SK-N-SH treated with all-trans-retinoic acid at 6 μM for 48 hours (cell line): ENCODE measurements at regions not wholly inside any gene's neighbourhood (a gene's known extent, or its start where the extent isn't known, plus 50 kb on each side); places are given as distances from the start of the nearest gene placed in this dataset.

ENCODE experiments used
- ATAC-seq: fragments of 200-7000 bp; cut with Tn5 transposase; 3 replicates; pipeline ENCODE4 v1.9.1; 2020; ENCODE audit warnings: mild to moderate bottlenecking, moderate library complexity
- ARNTL ChIP-seq: fragments of 450-650 bp; formaldehyde crosslinking; IDR thresholded peaks from 2 replicates; pipeline ENCODE4 v1.5.0; 2020; ENCODE audit warnings: low read depth, mild to moderate bottlenecking, moderate library complexity, borderline replicate concordance
- BACH2 ChIP-seq: fragments of 250-450 bp; sonication (Bioruptor Pico); IDR thresholded peaks from 2 replicates; pipeline ENCODE4 v1.9.0; 2021; ENCODE audit warnings: mild to moderate bottlenecking, borderline replicate concordance
- CREB5 ChIP-seq: fragments of 250-450 bp; sonication (Bioruptor Pico); IDR thresholded peaks from 2 replicates; pipeline ENCODE4 v1.5.1; 2020; ENCODE audit warnings: low read depth, mild to moderate bottlenecking, moderate library complexity
- CSDC2 ChIP-seq: fragments of 250-450 bp; sonication (Bioruptor Pico); IDR thresholded peaks from 2 replicates; pipeline ENCODE4 v1.5.0; 2020; ENCODE audit warnings: mild to moderate bottlenecking, moderate library complexity
- CSRNP3 ChIP-seq: fragments of 250-450 bp; sonication (Bioruptor Pico); IDR thresholded peaks from 2 replicates; pipeline ENCODE4 v1.5.1; 2021; ENCODE audit warnings: mild to moderate bottlenecking, moderate library complexity
- ISL1 ChIP-seq: fragments of 250-450 bp; sonication (Bioruptor Pico); IDR thresholded peaks from 2 replicates; pipeline ENCODE4 v2.1.2; 2022; ENCODE audit warnings: mild to moderate bottlenecking, moderate library complexity
- OSR1 ChIP-seq: fragments of 250-450 bp; sonication (Bioruptor Pico); IDR thresholded peaks from 2 replicates; pipeline ENCODE4 v1.8.0; 2022; ENCODE audit warnings: moderate library complexity, mild to moderate bottlenecking, inconsistent platforms
- PATZ1 ChIP-seq: fragments of 250-450 bp; sonication (Bioruptor Pico); IDR thresholded peaks from 2 replicates; pipeline ENCODE4 v1.8.0; 2020; ENCODE audit warnings: mild to moderate bottlenecking, moderate library complexity, borderline replicate concordance
- POU6F1 ChIP-seq: fragments of 250-450 bp; sonication (Bioruptor Pico); IDR thresholded peaks from 2 replicates; pipeline ENCODE4 v1.8.0; 2021; ENCODE audit warnings: low read depth, mild to moderate bottlenecking, moderate library complexity, borderline replicate concordance
- PPARA ChIP-seq: fragments of 250-450 bp; sonication (Bioruptor Pico); IDR thresholded peaks from 2 replicates; pipeline ENCODE4 v1.5.0; 2020; ENCODE audit warnings: mild to moderate bottlenecking, borderline replicate concordance
- TOX ChIP-seq: fragments of 250-450 bp; sonication (Bioruptor Pico); IDR thresholded peaks from 2 replicates; pipeline ENCODE4 v1.8.0; 2021; ENCODE audit warnings: mild to moderate bottlenecking, moderate library complexity, borderline replicate concordance
- ZC3H10 ChIP-seq: fragments of 250-450 bp; sonication (Bioruptor Pico); IDR thresholded peaks from 2 replicates; pipeline ENCODE4 v1.5.1; 2021; ENCODE audit warnings: mild to moderate bottlenecking, moderate library complexity
- ZFP30 ChIP-seq: fragments of 450-650 bp; formaldehyde crosslinking; IDR thresholded peaks from 2 replicates; pipeline ENCODE4 v1.5.0; 2022; ENCODE audit warnings: mild to moderate bottlenecking, moderate library complexity
- ZNF565 ChIP-seq: fragments of 450-650 bp; formaldehyde crosslinking; conservative IDR thresholded peaks from 2 replicates; pipeline ENCODE4 v1.5.0; 2020; ENCODE audit warnings: low read depth, mild to moderate bottlenecking, moderate library complexity
- ZNF70 ChIP-seq: fragments of 450-650 bp; formaldehyde crosslinking; IDR thresholded peaks from 2 replicates; pipeline ENCODE4 v1.5.0; 2020; ENCODE audit warnings: mild to moderate bottlenecking, moderate library complexity
- ZNF8 ChIP-seq: fragments of 450-650 bp; formaldehyde crosslinking; IDR thresholded peaks from 2 replicates; pipeline ENCODE4 v1.5.0; 2020; ENCODE audit warnings: mild to moderate bottlenecking, moderate library complexity

GRCh38 chr16:63157818-63158217 lies 1121.6 kb upstream of the CDH8 start:
- TF ChIP-seq ZNF70 (CRISPR knock-in tag) (no peak), PATZ1 (CRISPR knock-in tag) (no peak), OSR1 (CRISPR knock-in tag) (no peak), CREB5 (CRISPR knock-in tag) (no peak), ARNTL (CRISPR knock-in tag) (no peak)
- ATAC-seq = no peak

GRCh38 chr16:63146251-63146650 lies 1110.0 kb upstream of the CDH8 start:
- TF ChIP-seq PPARA (CRISPR knock-in tag) (no peak), CSRNP3 (no peak), POU6F1 (no peak), BACH2 (no peak), ZFP30 (CRISPR knock-in tag) (no peak), PATZ1 (CRISPR knock-in tag) (no peak), CSDC2 (CRISPR knock-in tag) (no peak)
- ATAC-seq = no peak

- ATAC-seq = no peak
- no peak for TF ChIP-seq ZC3H10 (CRISPR knock-in tag)
- no peak for TF ChIP-seq CSRNP3
- no peak for TF ChIP-seq TOX (CRISPR knock-in tag)
- TF ChIP-seq ZNF565 = no peak
- TF ChIP-seq ZFP30 (CRISPR knock-in tag) = no peak
- TF ChIP-seq, all 23 proteins: peak for 0
Observed at GRCh38 chr16:63145411-63145810, 1109.2 kb upstream of the CDH8 start.

- no peak for ATAC-seq
- TF ChIP-seq CSRNP3 = no peak
- no peak for TF ChIP-seq ZFP30 (CRISPR knock-in tag)
Observed at GRCh38 chr16:63135069-63135468, 1098.8 kb upstream of the CDH8 start.

GRCh38 chr16:63131503-63131902 lies 1095.3 kb upstream of the CDH8 start:
- no peak for TF ChIP-seq ISL1 (CRISPR knock-in tag)
- no peak for TF ChIP-seq ZFP30 (CRISPR knock-in tag)
- TF ChIP-seq PPARA (CRISPR knock-in tag) = no peak
- TF ChIP-seq ZNF8 = no peak
- ATAC-seq = no peak
